Caco-2 (cell line): ENCODE measurements at regions not wholly inside any gene's neighbourhood (a gene's known extent, or its start where the extent isn't known, plus 50 kb on each side); places are given as distances from the start of the nearest gene placed in this dataset.

ENCODE experiments used
- BruUV-seq: library from RNA; stranded (reverse); fragments of 400-500 nt; replicated peaks from 2 replicates; lab custom pipeline; 2021; lab: Mats Ljungman, UMichigan
- CTCF ChIA-PET: fragments of 300-600 bp; sonication (Branson Sonifier 250); formaldehyde crosslinking; loops from one replicate; lab custom pipeline; 2022; ENCODE audit warnings: antibody characterized with exemption; lab: Charles Lee
- POLR2A ChIA-PET: fragments of 300-600 bp; sonication (Branson Sonifier 250); formaldehyde crosslinking; loops from one replicate; lab custom pipeline; 2022; ENCODE audit warnings: antibody characterized with exemption; lab: Charles Lee
- DNase-seq, 2 experiments: peaks; one replicate each; pipeline versions ENCODE4 v3.0.0 to v3.0.0-alpha.2; 2020 to 2022
- H3K27me3 ChIP-seq: replicated peaks from 2 replicates; pipeline ENCODE4 v1.6.0; 2011; ENCODE audit warnings: low read length; ENCODE audit not compliant: control insufficient read depth, insufficient read depth
- H3K36me3 ChIP-seq: 2 replicates; pipeline ENCODE4 v1.5.1; 2011; ENCODE audit warnings: low read length; ENCODE audit not compliant: control insufficient read depth, insufficient read depth
- H3K4me1 ChIP-seq: fragments of 250-450 bp; sonication (Bioruptor Pico); 2 replicates; pipeline ENCODE4 v1.5.1; 2020; ENCODE audit warnings: mild to moderate bottlenecking
- H3K4me3 ChIP-seq: 2 replicates; pipeline ENCODE4 v1.5.1; 2011; ENCODE audit warnings: low read depth, mild to moderate bottlenecking, control low read depth, low read length
- H3K9me3 ChIP-seq: fragments of 250-450 bp; sonication (Bioruptor Pico); 2 replicates; pipeline ENCODE4 v1.5.1; 2020; ENCODE audit warnings: mild to moderate bottlenecking, moderate library complexity
- H3K27ac Mint-ChIP-seq: one replicate; pipeline ENCODE4 v1.8.0; 2022; ENCODE audit warnings: mixed read lengths; ENCODE audit not compliant: unreplicated experiment
- H3K27me3 Mint-ChIP-seq: one replicate; pipeline ENCODE4 v1.8.0; 2022; ENCODE audit warnings: mixed read lengths; ENCODE audit not compliant: insufficient read depth, unreplicated experiment
- H3K36me3 Mint-ChIP-seq: one replicate; pipeline ENCODE4 v1.8.0; 2022; ENCODE audit warnings: mild to moderate bottlenecking, mixed read lengths; ENCODE audit not compliant: insufficient read depth, unreplicated experiment
- H3K4me1 Mint-ChIP-seq: one replicate; pipeline ENCODE4 v1.8.0; 2022; ENCODE audit warnings: low read depth, mixed read lengths; ENCODE audit not compliant: unreplicated experiment
- H3K4me3 Mint-ChIP-seq: one replicate; pipeline ENCODE4 v1.8.0; 2022; ENCODE audit warnings: mild to moderate bottlenecking, moderate library complexity, mixed read lengths; ENCODE audit not compliant: unreplicated experiment
- H3K9me3 Mint-ChIP-seq: one replicate; pipeline ENCODE4 v1.8.0; 2022; ENCODE audit warnings: mixed read lengths; ENCODE audit not compliant: unreplicated experiment
- CTCF ChIP-seq, 2 experiments: fragments of 200-600 bp in 1 of 2; IDR thresholded peaks; 1 replicate in 1 of 2; 2 replicates in 1 of 2; pipeline versions ENCODE4 v1.5.1 to v1.8.0; 2011 to 2022; ENCODE audit warnings: antibody characterized with exemption in 1 of 2, control low read depth in 1 of 2, inconsistent platforms in 1 of 2, low read depth in 1 of 2, low read length in 1 of 2, mild to moderate bottlenecking in 1 of 2, moderate library complexity in 1 of 2; ENCODE audit not compliant: insufficient read depth in 1 of 2, severe bottlenecking in 1 of 2, unreplicated experiment in 1 of 2
- intact Hi-C: fragments of 100-400 bp; cut with micrococcal nuclease; formaldehyde crosslinking; loops from one replicate; pipeline ENCODE4 v1.10.0; 2022; ENCODE audit not compliant: unreplicated experiment

GRCh38 chr4:83177182-83177581 is 62.7 kb upstream of the PLAC8 start:
- H3K4me1 Mint-ChIP-seq = no peaks in the 10 kb centered on the region
- no peak for TF ChIP-seq CTCF (IDR thresholded peaks at IDR 0.05; ENCODE audit: insufficient read depth in 1 of 2, low read depth in 1 of 2, low read length in 1 of 2, severe bottlenecking in 1 of 2, unreplicated experiment in 1 of 2)
- H3K36me3 Mint-ChIP-seq = no peaks in the 10 kb centered on the region
- H3K4me3 ChIP-seq = no peak overlapping the region
- no peaks in the 10 kb centered on the region for H3K4me1 ChIP-seq
- no peaks in the 10 kb centered on the region for H3K9me3 ChIP-seq
- no peaks in the 10 kb centered on the region for H3K36me3 ChIP-seq
- no peaks in the 10 kb centered on the region for H3K9me3 Mint-ChIP-seq
- no peaks in the 10 kb centered on the region for H3K27me3 ChIP-seq
- H3K4me3 Mint-ChIP-seq = no peak overlapping the region
- intact Hi-C loops = no loop called here
- POLR2A ChIA-PET = no interaction called here
- H3K27me3 Mint-ChIP-seq = no peaks in the 10 kb centered on the region
- no peak overlapping the region for H3K27ac Mint-ChIP-seq
- no peak for DNase-seq
- no TSS peak for BruUV-seq
- CTCF ChIA-PET = no interaction called here

- Mint-ChIP-seq H3K9me3 (no peaks in the 10 kb centered on the region), H3K27ac (no peak overlapping the region), H3K4me3 (no peak overlapping the region), H3K36me3 (no peaks in the 10 kb centered on the region), H3K27me3 (no peaks in the 10 kb centered on the region), H3K4me1 (no peaks in the 10 kb centered on the region)
- Histone ChIP-seq H3K4me3 (no peak overlapping the region), H3K27me3 (no peaks in the 10 kb centered on the region), H3K4me1 (no peaks in the 10 kb centered on the region), H3K9me3 (no peaks in the 10 kb centered on the region), H3K36me3 (no peaks in the 10 kb centered on the region)
- intact Hi-C loops = no loop called here
- POLR2A ChIA-PET = no interaction called here
- no peak for DNase-seq
- no TSS peak for BruUV-seq
- TF ChIP-seq CTCF (IDR thresholded peaks at IDR 0.05; ENCODE audit: insufficient read depth in 1 of 2, low read depth in 1 of 2, low read length in 1 of 2, severe bottlenecking in 1 of 2, unreplicated experiment in 1 of 2) = no peak
- CTCF ChIA-PET = no interaction called here
Measured at GRCh38 chr4:83174844-83175414, 60.4 kb upstream of the PLAC8 start.

- intact Hi-C loops = no loop called here
- Mint-ChIP-seq H3K4me3 (no peak overlapping the region), H3K9me3 (no peaks in the 10 kb centered on the region), H3K36me3 (no peaks in the 10 kb centered on the region), H3K27ac (no peak overlapping the region), H3K4me1 (no peaks in the 10 kb centered on the region), H3K27me3 (no peaks in the 10 kb centered on the region)
- DNase-seq = no peak
- no peak for TF ChIP-seq CTCF (IDR thresholded peaks at IDR 0.05; ENCODE audit: insufficient read depth in 1 of 2, low read depth in 1 of 2, low read length in 1 of 2, severe bottlenecking in 1 of 2, unreplicated experiment in 1 of 2)
- BruUV-seq = no TSS peak
- H3K9me3 ChIP-seq = no peaks in the 10 kb centered on the region
- ChIA-PET CTCF (no interaction called here), POLR2A (no interaction called here)
- H3K4me1 ChIP-seq = no peaks in the 10 kb centered on the region
- H3K36me3 ChIP-seq = no peaks in the 10 kb centered on the region
- no peaks in the 10 kb centered on the region for H3K27me3 ChIP-seq
- no peak overlapping the region for H3K4me3 ChIP-seq
Measured at GRCh38 chr4:83172371-83172770, 57.8 kb upstream of the PLAC8 start.
